Left lung (tissue), 4 donors: ENCODE measurements at regions not wholly inside any gene's neighbourhood (a gene's known extent, or its start where the extent isn't known, plus 50 kb on each side); places are given as distances from the start of the nearest gene placed in this dataset.

Experiments
- ATAC-seq: fragments of 200-7000 bp; cut with Tn5 transposase; one replicate; pipeline ENCODE4 v1.9.1; 2020; ENCODE audit warnings: moderate library complexity
- DNase-seq, 4 donors: peaks; one replicate each; pipeline ENCODE4 v3.0.0-alpha.2; 2013 to 2020
- H3K27ac ChIP-seq, 2 donors: fragments of 200-600 bp; sonication (generic) in 1 of 2; one replicate each; pipeline versions ENCODE4 v1.5.0 to v1.8.0; 2020 to 2021
- H3K27me3 ChIP-seq, 2 donors: fragments of 200-600 bp; sonication (generic) in 1 of 2; one replicate each; pipeline versions ENCODE4 v1.5.0 to v1.8.0; 2020 to 2021
- H3K36me3 ChIP-seq, 2 donors: fragments of 200-600 bp; sonication (generic) in 1 of 2; one replicate each; pipeline versions ENCODE4 v1.5.0 to v1.8.0; 2020 to 2021
- H3K4me1 ChIP-seq, 2 donors: fragments of 200-600 bp; one replicate each; pipeline ENCODE4 v1.8.0; 2021
- H3K4me3 ChIP-seq, 2 donors: fragments of 200-600 bp; sonication (generic) in 1 of 2; one replicate each; pipeline versions ENCODE4 v1.5.0 to v1.8.0; 2020 to 2021; ENCODE audit warnings: mild to moderate bottlenecking in 1 of 2
- H3K9me3 ChIP-seq, 2 donors: fragments of 200-600 bp; sonication (generic) in 1 of 2; one replicate each; pipeline versions ENCODE4 v1.5.0 to v1.8.0; 2020 to 2021
- intact Hi-C, 2 donors: fragments of 100-400 bp; cut with DNase I; formaldehyde crosslinking; loops; one replicate each; pipeline versions ENCODE4 v1.11.2 to v1.14.2; 2022
- TF ChIP-seq, protein P1 (sequence below), 2 donors: fragments of 200-600 bp; sonication (generic) in 1 of 2; IDR thresholded peaks; one replicate each; pipeline versions ENCODE4 v1.5.0 to v1.8.0; 2021; ENCODE audit warnings: antibody characterized with exemption in 2 of 2
- donor health status: DM: no; HTN: yes; CAD: no.
- donor health status: DM: no; HTN: no; CAD: no.

DNA sequence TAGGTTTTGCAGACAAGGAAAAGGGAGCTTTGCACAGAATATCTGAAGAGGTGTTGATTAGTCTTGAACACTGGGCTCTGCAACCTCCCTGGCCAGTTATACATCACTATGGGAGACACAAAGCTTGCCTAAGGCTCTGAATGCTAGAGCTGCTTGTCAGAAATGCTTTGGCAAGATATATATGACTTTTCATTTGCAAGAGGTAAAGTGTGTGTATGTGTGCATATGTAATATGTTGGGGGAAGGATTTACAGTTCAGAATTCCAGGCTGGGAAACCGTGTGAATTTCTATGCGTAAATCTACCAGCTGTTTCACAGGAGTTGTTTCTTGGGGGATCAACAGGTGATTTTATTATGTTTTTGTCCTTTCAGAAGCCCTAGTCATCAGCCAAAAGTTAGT is 350.9 kb downstream of the TMEM114 start:
- H3K4me1 ChIP-seq: no peaks in the 10 kb centered on the region
- TF ChIP-seq, protein P1, sequence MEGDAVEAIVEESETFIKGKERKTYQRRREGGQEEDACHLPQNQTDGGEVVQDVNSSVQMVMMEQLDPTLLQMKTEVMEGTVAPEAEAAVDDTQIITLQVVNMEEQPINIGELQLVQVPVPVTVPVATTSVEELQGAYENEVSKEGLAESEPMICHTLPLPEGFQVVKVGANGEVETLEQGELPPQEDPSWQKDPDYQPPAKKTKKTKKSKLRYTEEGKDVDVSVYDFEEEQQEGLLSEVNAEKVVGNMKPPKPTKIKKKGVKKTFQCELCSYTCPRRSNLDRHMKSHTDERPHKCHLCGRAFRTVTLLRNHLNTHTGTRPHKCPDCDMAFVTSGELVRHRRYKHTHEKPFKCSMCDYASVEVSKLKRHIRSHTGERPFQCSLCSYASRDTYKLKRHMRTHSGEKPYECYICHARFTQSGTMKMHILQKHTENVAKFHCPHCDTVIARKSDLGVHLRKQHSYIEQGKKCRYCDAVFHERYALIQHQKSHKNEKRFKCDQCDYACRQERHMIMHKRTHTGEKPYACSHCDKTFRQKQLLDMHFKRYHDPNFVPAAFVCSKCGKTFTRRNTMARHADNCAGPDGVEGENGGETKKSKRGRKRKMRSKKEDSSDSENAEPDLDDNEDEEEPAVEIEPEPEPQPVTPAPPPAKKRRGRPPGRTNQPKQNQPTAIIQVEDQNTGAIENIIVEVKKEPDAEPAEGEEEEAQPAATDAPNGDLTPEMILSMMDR (IDR thresholded peaks at IDR 0.05): no peak
- H3K9me3 ChIP-seq: no peaks in the 10 kb centered on the region
- no peak overlapping the region for H3K4me3 ChIP-seq
- H3K36me3 ChIP-seq: no peaks in the 10 kb centered on the region
- H3K27me3 ChIP-seq: no peaks in the 10 kb centered on the region
- DNase-seq: no peak
- no peak overlapping the region for H3K27ac ChIP-seq
- intact Hi-C loops: no loop called here
- ATAC-seq: no peak

DNA sequence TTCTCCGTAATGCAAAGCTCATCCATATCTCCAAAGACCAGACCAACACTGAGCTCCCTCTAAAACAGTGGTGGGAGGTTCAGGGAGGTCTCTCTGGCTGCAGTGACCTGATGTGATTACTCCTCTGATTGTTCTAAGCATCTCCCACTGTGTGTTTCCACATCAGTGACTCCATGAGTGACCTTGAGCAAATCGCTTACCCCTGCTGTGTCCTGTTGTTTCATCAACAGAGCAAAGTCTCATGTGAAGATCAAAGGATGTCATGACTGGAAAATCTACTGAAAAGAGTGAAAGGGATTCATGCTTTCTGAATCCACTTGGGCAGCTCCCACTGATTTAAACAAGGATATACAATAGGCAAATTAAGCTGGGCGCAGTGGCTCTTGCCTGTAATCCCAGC is 352.9 kb downstream of the TMEM114 start:
- ATAC-seq (no peak), DNase-seq (no peak)
- no peak overlapping the region for H3K27ac ChIP-seq
- no peaks in the 10 kb centered on the region for H3K27me3 ChIP-seq
- no peaks in the 10 kb centered on the region for H3K9me3 ChIP-seq
- H3K4me1 ChIP-seq: no peaks in the 10 kb centered on the region
- no peaks in the 10 kb centered on the region for H3K36me3 ChIP-seq
- H3K4me3 ChIP-seq: no peak overlapping the region
- intact Hi-C loops: no loop called here
- TF ChIP-seq, protein P1 (IDR thresholded peaks at IDR 0.05): no peak

DNA sequence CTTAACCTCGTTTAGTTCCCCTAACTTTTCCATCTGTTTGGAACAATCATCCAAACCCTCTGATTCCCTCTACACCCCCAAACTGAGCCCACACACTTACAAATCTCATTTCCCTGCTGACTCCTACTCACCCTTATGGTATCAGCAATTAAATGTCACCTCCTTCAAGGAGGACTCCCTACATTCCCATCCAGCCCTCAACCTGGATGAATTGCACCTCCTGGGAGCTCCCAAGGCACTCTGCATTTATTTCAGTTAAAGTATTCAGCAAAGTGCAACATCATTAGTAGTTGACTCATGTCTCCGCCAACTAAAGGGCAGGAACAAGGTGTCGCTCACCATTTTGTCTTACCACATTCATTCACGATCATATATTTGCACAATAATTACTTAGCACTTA is 353.5 kb downstream of the TMEM114 start:
- TF ChIP-seq, protein P1 (IDR thresholded peaks at IDR 0.05): no peak
- Histone ChIP-seq H3K27ac (no peak overlapping the region), H3K9me3 (no peaks in the 10 kb centered on the region), H3K4me3 (no peak overlapping the region), H3K36me3 (no peaks in the 10 kb centered on the region), H3K4me1 (no peaks in the 10 kb centered on the region), H3K27me3 (no peaks in the 10 kb centered on the region)
- ATAC-seq (no peak), DNase-seq (no peak)
- intact Hi-C loops: no loop called here

DNA sequence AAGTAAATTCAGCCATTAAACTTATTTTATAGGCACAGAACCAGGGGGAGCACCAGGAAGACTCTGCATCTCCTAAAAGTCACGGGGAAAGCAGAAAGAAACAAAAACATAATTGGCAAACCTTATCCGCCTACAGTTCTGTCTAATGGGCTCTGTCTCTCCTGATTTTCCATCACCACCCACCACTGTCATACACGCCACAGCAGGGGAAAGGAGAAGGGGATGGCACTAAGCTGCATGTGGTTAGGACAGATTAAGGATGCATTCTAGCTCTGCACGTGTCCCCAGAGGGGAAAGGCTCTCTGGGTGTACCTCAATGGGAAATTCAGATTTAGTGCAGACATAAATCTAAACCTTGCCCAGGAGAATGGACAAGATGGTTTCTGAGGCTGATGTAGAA is 359.8 kb downstream of the TMEM114 start:
- TF ChIP-seq, protein P1 (IDR thresholded peaks at IDR 0.05): no peak
- Histone ChIP-seq H3K27ac (no peak overlapping the region), H3K4me3 (no peak overlapping the region), H3K36me3 (no peaks in the 10 kb centered on the region), H3K27me3 (no peaks in the 10 kb centered on the region), H3K9me3 (peaks cover 0 to 2% of the 10 kb centered on the region in 2 donors), H3K4me1 (no peaks in the 10 kb centered on the region)
- DNase-seq (no peak), ATAC-seq (no peak)
- intact Hi-C loops: no loop called here

DNA sequence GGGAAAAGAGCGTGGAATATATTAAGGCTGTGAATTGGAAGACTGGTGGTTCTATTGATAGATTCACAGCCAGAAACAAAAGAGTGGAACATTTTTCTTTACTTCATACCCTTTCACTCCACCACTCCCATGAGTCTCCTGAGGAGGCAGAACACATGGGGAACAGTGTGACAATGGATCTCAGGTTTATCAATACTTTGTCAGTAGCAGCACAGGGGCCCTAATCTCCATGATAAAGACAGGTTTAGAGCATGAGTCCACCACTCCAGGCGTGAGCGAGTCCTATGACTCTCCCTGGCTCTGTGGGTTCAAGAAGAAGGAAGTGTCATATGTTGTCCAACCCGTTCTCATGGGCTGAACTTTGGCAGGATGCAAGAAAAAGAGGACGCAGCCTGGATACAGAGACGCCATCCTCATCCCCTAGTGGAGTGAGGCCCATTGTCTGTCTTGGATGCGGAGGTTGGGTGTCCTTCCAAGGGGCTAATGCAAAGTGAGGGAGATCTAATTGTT is 361.2 kb downstream of the TMEM114 start:
- TF ChIP-seq, protein P1 (IDR thresholded peaks at IDR 0.05): no peak
- H3K4me1 ChIP-seq: no peaks in the 10 kb centered on the region
- H3K36me3 ChIP-seq: no peaks in the 10 kb centered on the region
- no peak for DNase-seq
- H3K4me3 ChIP-seq: no peak overlapping the region
- no peaks in the 10 kb centered on the region for H3K27me3 ChIP-seq
- intact Hi-C loops: no loop called here
- no peak for ATAC-seq
- no peak overlapping the region for H3K27ac ChIP-seq
- H3K9me3 ChIP-seq: peaks cover 0 to 2% of the 10 kb centered on the region in 2 donors
